KMS-11 (cell line): ENCODE measurements at regions not wholly inside any gene's neighbourhood (a gene's known extent, or its start where the extent isn't known, plus 50 kb on each side); places are given as distances from the start of the nearest gene placed in this dataset.

Source experiments
- H2AFZ ChIP-seq: fragments of 200-600 bp; sonication (generic); 2 replicates; pipeline ENCODE4 v1.6.1; 2016; ENCODE audit warnings: antibody characterized with exemption, mixed run types, low read depth
- H3K27ac ChIP-seq: fragments of 200-600 bp; sonication (generic); 2 replicates; pipeline ENCODE4 v1.6.1; 2016; ENCODE audit warnings: mild to moderate bottlenecking, mixed run types
- H3K27me3 ChIP-seq: fragments of 200-600 bp; sonication (generic); 2 replicates; pipeline ENCODE4 v1.6.1; 2017; ENCODE audit warnings: mild to moderate bottlenecking, low read depth, mixed run types, moderate library complexity; ENCODE audit not compliant: insufficient read depth
- H3K36me3 ChIP-seq: fragments of 200-600 bp; sonication (generic); 2 replicates; pipeline ENCODE4 v1.6.1; 2017; ENCODE audit warnings: mild to moderate bottlenecking, mixed run types; ENCODE audit not compliant: insufficient read depth
- H3K4me1 ChIP-seq: fragments of 200-600 bp; sonication (generic); 2 replicates; pipeline ENCODE4 v1.6.1; 2016; ENCODE audit warnings: mild to moderate bottlenecking, low read depth, mixed run types; ENCODE audit not compliant: poor library complexity, severe bottlenecking
- H3K4me2 ChIP-seq: fragments of 200-600 bp; sonication (generic); 2 replicates; pipeline ENCODE4 v1.7.0; 2016; ENCODE audit warnings: mild to moderate bottlenecking, mixed run types
- H3K4me3 ChIP-seq: fragments of 200-600 bp; sonication (generic); IDR thresholded peaks from 2 replicates; pipeline ENCODE4 v1.6.1; 2017; ENCODE audit warnings: low read depth, low read length, mixed read lengths; ENCODE audit not compliant: insufficient read depth
- H3K79me2 ChIP-seq: fragments of 200-600 bp; sonication (generic); 2 replicates; pipeline ENCODE4 v1.6.1; 2016; ENCODE audit warnings: low read depth, mixed run types; ENCODE audit not compliant: insufficient read depth
- H3K9ac ChIP-seq: fragments of 200-600 bp; sonication (generic); 2 replicates; pipeline ENCODE4 v1.6.1; 2016; ENCODE audit warnings: mild to moderate bottlenecking, mixed run types
- H4K20me1 ChIP-seq: fragments of 200-600 bp; sonication (generic); 2 replicates; pipeline ENCODE4 v1.6.1; 2016; ENCODE audit warnings: mild to moderate bottlenecking, mixed run types; ENCODE audit not compliant: insufficient read depth
- TF ChIP-seq, protein P1 (sequence below): fragments of 200-600 bp; sonication (generic); conservative IDR thresholded peaks from 2 replicates; pipeline ENCODE4 v1.6.1; 2017; ENCODE audit warnings: low read depth, mild to moderate bottlenecking, antibody characterized with exemption, low read length, moderate library complexity, mixed read lengths

DNA sequence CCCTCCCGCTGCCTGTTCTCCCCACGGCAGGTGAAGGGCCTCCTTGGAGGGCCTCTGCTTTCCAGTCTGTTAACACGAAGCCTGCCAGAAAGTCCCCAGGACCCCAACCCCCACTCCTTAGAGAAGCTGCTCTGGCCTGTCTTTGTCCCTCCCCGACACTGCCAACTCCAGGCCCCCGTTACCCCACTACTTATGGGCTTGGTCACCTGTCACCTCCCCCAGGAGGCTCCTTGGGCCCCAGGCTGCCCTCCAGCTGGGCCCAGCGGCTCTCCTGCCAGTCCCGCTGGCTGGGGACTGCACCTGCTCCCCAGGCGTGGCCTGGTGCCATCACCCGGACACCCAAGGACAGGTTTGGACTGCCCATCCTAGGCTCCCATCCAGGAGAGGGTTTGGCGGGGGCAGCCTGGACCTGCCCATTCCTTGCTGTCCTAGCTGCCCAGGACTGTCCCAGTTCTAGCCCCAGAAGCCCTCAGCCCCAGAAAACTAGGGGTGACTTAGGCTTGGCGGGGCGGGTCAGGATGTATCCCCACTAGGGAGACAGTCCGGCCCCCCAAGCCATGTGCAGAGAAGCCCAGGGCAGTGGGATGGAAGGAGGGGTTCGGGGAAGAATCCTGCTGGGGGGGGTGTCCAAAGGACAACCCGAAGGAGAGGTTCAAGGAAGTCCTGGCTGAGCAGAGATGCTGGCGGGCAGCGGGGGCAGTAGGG, 155.7 kb upstream of the C14orf180 start:
- TF ChIP-seq, protein P1, sequence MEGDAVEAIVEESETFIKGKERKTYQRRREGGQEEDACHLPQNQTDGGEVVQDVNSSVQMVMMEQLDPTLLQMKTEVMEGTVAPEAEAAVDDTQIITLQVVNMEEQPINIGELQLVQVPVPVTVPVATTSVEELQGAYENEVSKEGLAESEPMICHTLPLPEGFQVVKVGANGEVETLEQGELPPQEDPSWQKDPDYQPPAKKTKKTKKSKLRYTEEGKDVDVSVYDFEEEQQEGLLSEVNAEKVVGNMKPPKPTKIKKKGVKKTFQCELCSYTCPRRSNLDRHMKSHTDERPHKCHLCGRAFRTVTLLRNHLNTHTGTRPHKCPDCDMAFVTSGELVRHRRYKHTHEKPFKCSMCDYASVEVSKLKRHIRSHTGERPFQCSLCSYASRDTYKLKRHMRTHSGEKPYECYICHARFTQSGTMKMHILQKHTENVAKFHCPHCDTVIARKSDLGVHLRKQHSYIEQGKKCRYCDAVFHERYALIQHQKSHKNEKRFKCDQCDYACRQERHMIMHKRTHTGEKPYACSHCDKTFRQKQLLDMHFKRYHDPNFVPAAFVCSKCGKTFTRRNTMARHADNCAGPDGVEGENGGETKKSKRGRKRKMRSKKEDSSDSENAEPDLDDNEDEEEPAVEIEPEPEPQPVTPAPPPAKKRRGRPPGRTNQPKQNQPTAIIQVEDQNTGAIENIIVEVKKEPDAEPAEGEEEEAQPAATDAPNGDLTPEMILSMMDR: no peak
- H3K4me1 ChIP-seq: no peaks in the 10 kb centered on the region
- H3K36me3 ChIP-seq: no peaks in the 10 kb centered on the region
- H3K27ac ChIP-seq: no peak overlapping the region
- H3K4me3 ChIP-seq: no peak overlapping the region
- no peak overlapping the region for H3K4me2 ChIP-seq
- H3K27me3 ChIP-seq: no peaks in the 10 kb centered on the region; the same call in 1 of the 2 replicates
- H4K20me1 ChIP-seq: no peaks in the 10 kb centered on the region
- H3K9ac ChIP-seq: no peak overlapping the region
- H2AFZ ChIP-seq: no peak overlapping the region
- H3K79me2 ChIP-seq: no peaks in the 10 kb centered on the region

DNA sequence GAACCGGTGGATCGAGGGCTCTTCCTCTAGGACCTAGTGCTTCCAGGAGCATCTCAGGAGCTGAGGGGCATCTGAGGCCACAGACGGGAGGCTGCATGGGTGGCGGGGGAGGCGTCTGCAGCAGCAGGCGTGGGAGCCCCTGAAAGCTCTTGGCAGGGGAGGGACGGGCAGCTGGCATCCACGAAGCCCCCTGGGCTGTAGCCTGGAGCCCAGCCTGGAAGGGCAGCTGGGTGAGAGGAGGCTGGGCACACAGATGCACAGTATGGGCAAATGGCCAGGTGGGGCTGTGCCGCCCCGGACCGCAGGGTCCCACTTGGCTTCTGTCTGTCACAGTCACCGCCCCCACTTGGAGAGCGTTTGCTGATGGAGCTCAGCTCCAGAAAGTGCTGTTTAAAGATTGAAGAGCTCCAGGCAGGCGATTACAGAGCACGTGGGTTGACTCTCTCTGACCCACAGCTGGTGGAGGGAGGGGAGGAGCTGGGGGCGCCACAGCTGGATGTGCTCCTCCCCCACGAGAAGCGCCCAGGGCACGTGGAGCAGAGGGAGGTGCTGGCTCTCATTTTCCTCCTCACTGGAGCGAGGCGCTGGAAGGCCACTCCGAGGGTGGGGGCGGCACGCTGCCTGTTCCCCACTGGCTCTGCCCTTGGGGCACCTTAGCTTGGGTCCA, 155.0 kb upstream of the C14orf180 start:
- Histone ChIP-seq H2AFZ (no peak overlapping the region), H3K79me2 (no peaks in the 10 kb centered on the region), H3K27me3 (no peaks in the 10 kb centered on the region; the same call in 1 of the 2 replicates), H3K4me2 (no peak overlapping the region), H3K27ac (no peak overlapping the region), H3K4me1 (no peaks in the 10 kb centered on the region), H3K36me3 (no peaks in the 10 kb centered on the region), H3K9ac (no peak overlapping the region), H3K4me3 (no peak overlapping the region), H4K20me1 (no peaks in the 10 kb centered on the region)
- TF ChIP-seq, protein P1: no peak

DNA sequence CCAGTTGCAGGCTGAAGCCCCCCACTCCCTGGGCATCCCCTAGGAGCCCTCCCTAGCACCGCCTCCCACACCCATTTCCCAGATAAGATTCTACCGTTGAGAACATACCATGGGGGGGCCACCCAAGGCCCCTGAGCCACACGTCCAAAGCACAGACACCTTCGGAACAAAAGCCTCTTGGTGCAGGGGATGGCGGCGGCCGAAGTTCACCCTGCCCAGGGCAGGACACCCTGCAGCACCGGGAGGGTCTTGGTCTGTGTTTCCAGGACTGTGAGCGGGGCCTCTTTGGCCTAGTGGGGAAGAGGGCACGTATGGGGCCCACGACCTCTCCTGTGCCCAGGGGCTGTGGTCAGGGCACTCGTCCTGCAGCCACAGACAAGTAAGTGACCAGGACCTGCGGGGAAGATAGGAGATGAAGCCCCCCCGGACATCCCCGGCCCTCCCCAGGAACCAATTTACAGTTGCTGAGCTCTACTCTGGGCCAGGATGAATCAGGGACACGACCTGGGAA, 154.3 kb upstream of the C14orf180 start:
- Histone ChIP-seq H4K20me1 (no peaks in the 10 kb centered on the region), H3K36me3 (no peaks in the 10 kb centered on the region), H3K27ac (no peak overlapping the region), H3K4me3 (no peak overlapping the region), H3K27me3 (no peaks in the 10 kb centered on the region; the same call in 1 of the 2 replicates), H3K4me2 (no peak overlapping the region), H3K79me2 (no peaks in the 10 kb centered on the region), H2AFZ (no peak overlapping the region), H3K4me1 (no peaks in the 10 kb centered on the region), H3K9ac (no peak overlapping the region)
- TF ChIP-seq, protein P1: no peak

DNA sequence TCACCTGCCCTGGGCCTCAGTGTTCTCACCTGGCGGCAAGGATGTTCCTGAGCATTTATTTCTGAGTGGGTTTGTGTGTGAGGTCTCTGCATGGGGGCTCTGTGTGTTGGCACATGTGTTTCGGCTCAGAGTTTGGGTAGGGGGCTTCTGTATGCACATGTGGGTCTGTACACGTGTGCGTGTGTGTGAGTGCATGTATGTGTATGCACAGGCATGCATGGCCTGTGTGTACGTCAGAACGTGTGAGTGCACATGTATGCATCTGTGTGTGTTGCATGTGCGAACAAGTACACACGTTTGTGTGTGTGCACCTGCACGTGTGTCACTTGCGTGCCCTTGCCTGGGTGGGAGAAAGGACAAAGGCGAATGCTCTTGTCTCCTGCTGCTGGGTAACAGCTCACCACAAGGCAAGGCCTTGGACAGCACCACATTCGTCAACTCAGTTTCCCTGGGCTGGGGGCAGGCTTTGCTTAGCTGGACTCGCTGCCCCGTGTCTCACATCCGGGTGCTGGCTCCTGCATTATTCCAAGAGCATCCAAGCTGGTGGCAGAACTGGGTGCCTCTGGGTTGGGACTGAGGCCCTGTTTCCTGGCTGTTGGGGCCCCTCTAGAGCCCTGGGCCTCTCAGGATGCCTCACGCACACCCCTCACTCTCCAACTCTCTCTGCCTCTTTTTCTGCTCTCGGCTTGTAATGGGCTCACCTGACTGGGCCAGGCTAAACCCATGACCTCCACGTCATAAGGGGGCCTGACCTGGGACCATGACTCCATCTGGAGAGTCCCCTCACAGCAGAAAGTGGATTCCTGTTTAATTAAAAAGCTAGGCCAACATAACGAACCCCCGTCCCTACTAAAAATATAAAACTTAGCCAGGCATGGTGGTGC, 153.6 kb upstream of the C14orf180 start:
- Histone ChIP-seq H3K4me2 (no peak overlapping the region), H3K4me1 (no peaks in the 10 kb centered on the region), H3K27ac (no peak overlapping the region)

More for the DNA sequence above, 153.6 kb upstream of the C14orf180 start:
- TF ChIP-seq, protein P1: no peak
- Histone ChIP-seq H3K36me3 (no peaks in the 10 kb centered on the region), H3K79me2 (no peaks in the 10 kb centered on the region), H3K9ac (no peak overlapping the region), H2AFZ (no peak overlapping the region), H4K20me1 (no peaks in the 10 kb centered on the region), H3K27me3 (no peaks in the 10 kb centered on the region; the same call in 1 of the 2 replicates), H3K4me3 (no peak overlapping the region)
